Suprapubic skin (tissue), 3 donors: ENCODE measurements at regions not wholly inside any gene's neighbourhood (a gene's known extent, or its start where the extent isn't known, plus 50 kb on each side); places are given as distances from the start of the nearest gene placed in this dataset.
"Not testable (repeated sequence)": the region's sequence is repeated elsewhere in the genome, so short reads cannot be mapped to it uniquely, and the experiment has no call there.

Source experiments
- POLR2AphosphoS5 ChIP-seq, 3 donors: sonication (generic); formaldehyde crosslinking; IDR thresholded peaks; one replicate each; pipeline ENCODE4 v1.6.1; 2017; ENCODE audit warnings: antibody characterized with exemption in 3 of 3
- TF ChIP-seq, protein P1 (sequence below), 2 donors: fragments of 200-600 bp in 1 of 2; fragments of 450-650 bp in 1 of 2; sonication (generic) in 1 of 2; IDR thresholded peaks; one replicate each; pipeline ENCODE4 v1.5.1; 2016 to 2019; ENCODE audit warnings: antibody characterized with exemption in 2 of 2, mild to moderate bottlenecking in 1 of 2, moderate library complexity in 1 of 2

- TF ChIP-seq, protein P1, sequence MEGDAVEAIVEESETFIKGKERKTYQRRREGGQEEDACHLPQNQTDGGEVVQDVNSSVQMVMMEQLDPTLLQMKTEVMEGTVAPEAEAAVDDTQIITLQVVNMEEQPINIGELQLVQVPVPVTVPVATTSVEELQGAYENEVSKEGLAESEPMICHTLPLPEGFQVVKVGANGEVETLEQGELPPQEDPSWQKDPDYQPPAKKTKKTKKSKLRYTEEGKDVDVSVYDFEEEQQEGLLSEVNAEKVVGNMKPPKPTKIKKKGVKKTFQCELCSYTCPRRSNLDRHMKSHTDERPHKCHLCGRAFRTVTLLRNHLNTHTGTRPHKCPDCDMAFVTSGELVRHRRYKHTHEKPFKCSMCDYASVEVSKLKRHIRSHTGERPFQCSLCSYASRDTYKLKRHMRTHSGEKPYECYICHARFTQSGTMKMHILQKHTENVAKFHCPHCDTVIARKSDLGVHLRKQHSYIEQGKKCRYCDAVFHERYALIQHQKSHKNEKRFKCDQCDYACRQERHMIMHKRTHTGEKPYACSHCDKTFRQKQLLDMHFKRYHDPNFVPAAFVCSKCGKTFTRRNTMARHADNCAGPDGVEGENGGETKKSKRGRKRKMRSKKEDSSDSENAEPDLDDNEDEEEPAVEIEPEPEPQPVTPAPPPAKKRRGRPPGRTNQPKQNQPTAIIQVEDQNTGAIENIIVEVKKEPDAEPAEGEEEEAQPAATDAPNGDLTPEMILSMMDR (IDR thresholded peaks at IDR 0.05): not testable (repeated sequence)
- TF ChIP-seq POLR2AphosphoS5 (IDR thresholded peaks at IDR 0.05): not testable (repeated sequence)
Measured at GRCh38 chr4:147255268-147255667, 225.6 kb upstream of the EDNRA start.
